Activated CD4-positive, alpha-beta T cell treated with anti-CD3 and anti-CD28 coated beads, Interleukin-2, amount 10 ng/mL, durations not matched to agents 7 days and 5 days (primary cell): ENCODE measurements at regions not wholly inside any gene's neighbourhood (a gene's known extent, or its start where the extent isn't known, plus 50 kb on each side); places are given as distances from the start of the nearest gene placed in this dataset.

Experiments
- CTCF ChIA-PET: fragments of 350-600 bp; sonication (Branson Sonifier 250); formaldehyde crosslinking; loops from one replicate; lab custom pipeline; 2021; ENCODE audit warnings: antibody characterized with exemption; lab: Charles Lee
- POLR2A ChIA-PET: fragments of 350-600 bp; sonication (Branson Sonifier 250); formaldehyde crosslinking; loops from one replicate; lab custom pipeline; 2021; ENCODE audit warnings: antibody characterized with exemption; lab: Charles Lee
- DNase-seq: peaks from one replicate; pipeline ENCODE4 v3.0.0-alpha.2; 2020
- H3K27ac Mint-ChIP-seq: one replicate; pipeline ENCODE4 v1.8.0; 2021; ENCODE audit warnings: mild to moderate bottlenecking, moderate library complexity, mixed read lengths
- H3K27me3 Mint-ChIP-seq: one replicate; pipeline ENCODE4 v1.8.0; 2021; ENCODE audit warnings: mixed read lengths
- H3K36me3 Mint-ChIP-seq: one replicate; pipeline ENCODE4 v1.8.0; 2021; ENCODE audit warnings: low read depth, mixed read lengths
- H3K4me1 Mint-ChIP-seq: one replicate; pipeline ENCODE4 v1.8.0; 2021; ENCODE audit warnings: mixed read lengths
- H3K4me3 Mint-ChIP-seq: one replicate; pipeline ENCODE4 v1.8.0; 2021; ENCODE audit warnings: mild to moderate bottlenecking, moderate library complexity, mixed read lengths
- H3K9me3 Mint-ChIP-seq: one replicate; pipeline ENCODE4 v1.8.0; 2021; ENCODE audit warnings: mixed read lengths

DNA sequence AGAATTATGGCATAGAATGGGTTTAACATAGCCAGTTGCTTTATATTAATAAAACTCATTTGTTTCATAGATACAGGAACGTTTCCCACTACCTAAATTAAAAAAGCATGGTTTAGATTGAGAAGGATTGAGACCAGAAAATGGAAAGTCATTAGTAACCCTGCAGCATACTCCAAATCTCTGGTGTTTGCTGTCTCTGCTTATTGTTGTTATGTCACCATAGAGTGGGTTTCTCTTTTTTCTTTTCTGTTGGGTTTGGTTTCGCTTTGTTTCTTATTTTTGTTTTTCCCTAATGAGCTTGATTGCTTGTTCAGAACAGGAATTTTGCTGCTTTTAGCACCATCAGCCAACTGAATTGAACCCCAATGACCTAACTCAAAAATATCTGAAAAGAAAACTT, 1034.8 kb downstream of the MAT2B start:
- no peaks in the 10 kb centered on the region for H3K36me3 Mint-ChIP-seq
- POLR2A ChIA-PET, result no interaction called here
- no peak overlapping the region for H3K27ac Mint-ChIP-seq
- DNase-seq, result no peak
- CTCF ChIA-PET, result no interaction called here
- H3K27me3 Mint-ChIP-seq, result no peaks in the 10 kb centered on the region
- no peak overlapping the region for H3K4me3 Mint-ChIP-seq
- no peaks in the 10 kb centered on the region for H3K9me3 Mint-ChIP-seq
- H3K4me1 Mint-ChIP-seq, result no peaks in the 10 kb centered on the region

DNA sequence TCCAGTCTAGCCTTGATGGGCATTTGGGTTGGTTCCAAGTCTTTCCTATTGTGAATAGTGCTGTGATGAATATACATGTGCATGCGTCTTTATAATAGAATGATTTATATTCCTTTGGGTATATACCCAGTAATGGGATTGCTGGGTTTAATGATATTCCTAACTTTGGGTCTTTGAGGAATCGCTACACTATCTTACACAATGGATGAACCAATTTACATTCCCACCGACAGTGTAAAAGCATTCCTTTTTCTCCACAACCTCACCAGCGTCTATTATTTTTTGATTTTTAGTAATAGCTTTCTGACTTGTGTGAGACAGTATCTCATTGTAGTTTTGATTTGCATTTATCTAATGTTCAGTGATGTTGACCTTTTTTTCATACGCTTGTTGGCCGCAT, 1040.1 kb downstream of the MAT2B start:
- H3K36me3 Mint-ChIP-seq, result no peaks in the 10 kb centered on the region
- no peaks in the 10 kb centered on the region for H3K9me3 Mint-ChIP-seq
- no peak overlapping the region for H3K4me3 Mint-ChIP-seq
- H3K27me3 Mint-ChIP-seq, result no peaks in the 10 kb centered on the region
- ChIA-PET POLR2A (no interaction called here), CTCF (no interaction called here)
- no peak overlapping the region for H3K27ac Mint-ChIP-seq
- no peaks in the 10 kb centered on the region for H3K4me1 Mint-ChIP-seq
- no peak for DNase-seq

DNA sequence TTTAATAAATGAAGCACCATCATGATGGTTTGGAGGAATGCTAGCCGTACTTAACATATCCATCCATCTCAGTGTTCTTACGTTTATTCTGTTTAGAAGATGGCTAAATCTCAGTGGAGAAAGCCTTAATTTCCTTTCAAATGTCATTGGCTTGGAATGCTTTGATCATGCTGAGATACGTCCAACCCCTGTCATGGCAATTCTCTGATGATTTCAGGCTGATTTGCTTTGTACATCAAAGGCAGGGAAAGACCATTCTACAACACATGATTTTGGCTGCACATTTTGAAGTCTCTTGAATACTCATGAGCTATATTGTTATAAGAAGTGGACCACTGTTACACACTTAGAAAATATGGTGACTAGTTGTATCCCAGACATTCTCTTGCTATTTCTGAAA, 1048.4 kb downstream of the MAT2B start:
- POLR2A ChIA-PET, result no interaction called here
- H3K27ac Mint-ChIP-seq, result no peak overlapping the region
- CTCF ChIA-PET, result no interaction called here
- H3K4me1 Mint-ChIP-seq, result no peaks in the 10 kb centered on the region
- peaks cover 4% of the 10 kb centered on the region for H3K9me3 Mint-ChIP-seq
- no peak overlapping the region for H3K4me3 Mint-ChIP-seq
- H3K36me3 Mint-ChIP-seq, result no peaks in the 10 kb centered on the region
- DNase-seq, result no peak
- no peaks in the 10 kb centered on the region for H3K27me3 Mint-ChIP-seq

DNA sequence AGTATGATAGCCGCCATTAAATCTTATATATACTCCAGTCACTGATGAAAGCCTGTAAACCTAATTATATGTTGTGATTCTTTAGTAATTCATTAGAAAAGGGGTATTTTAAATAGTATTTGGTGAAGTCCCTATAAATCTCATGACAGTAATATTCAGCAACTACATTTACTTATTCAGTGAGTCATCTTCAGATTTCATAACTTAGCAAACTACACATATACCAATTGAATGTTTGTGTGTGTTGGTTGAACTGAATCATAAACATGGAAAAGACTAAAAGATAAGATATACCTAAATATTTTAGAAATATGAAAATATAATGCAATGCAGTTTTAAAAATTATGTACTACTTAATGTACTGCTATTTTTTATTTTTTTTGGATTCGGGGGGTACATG, 1050.4 kb downstream of the MAT2B start:
- DNase-seq, result no peak
- H3K4me3 Mint-ChIP-seq, result no peak overlapping the region
- no peaks in the 10 kb centered on the region for H3K4me1 Mint-ChIP-seq
- POLR2A ChIA-PET, result no interaction called here
- H3K27me3 Mint-ChIP-seq, result no peaks in the 10 kb centered on the region
- H3K36me3 Mint-ChIP-seq, result no peaks in the 10 kb centered on the region
- CTCF ChIA-PET, result no interaction called here
- peaks cover 4% of the 10 kb centered on the region for H3K9me3 Mint-ChIP-seq
- no peak overlapping the region for H3K27ac Mint-ChIP-seq

DNA sequence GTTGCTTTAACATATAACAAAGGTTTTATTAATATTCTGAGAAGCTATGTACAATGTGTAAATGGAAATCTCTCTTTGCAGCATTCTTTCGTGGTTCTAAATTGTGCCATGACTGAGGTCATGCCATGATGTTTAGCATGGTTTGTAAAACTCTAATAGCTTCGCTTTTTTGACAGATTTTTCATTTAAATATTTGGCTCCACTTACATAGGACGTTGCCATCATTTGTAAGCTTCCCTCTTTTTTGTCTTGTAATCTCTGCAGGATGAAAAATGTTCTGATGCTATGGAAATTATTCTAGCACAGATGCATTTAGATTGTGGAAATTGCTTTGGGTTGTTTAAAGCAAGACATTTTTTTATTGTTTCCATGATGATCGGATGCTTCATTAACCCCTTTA, 1054.8 kb downstream of the MAT2B start:
- Mint-ChIP-seq H3K27me3 (no peaks in the 10 kb centered on the region), H3K4me3 (no peak overlapping the region), H3K4me1 (no peaks in the 10 kb centered on the region), H3K36me3 (no peaks in the 10 kb centered on the region), H3K27ac (no peak overlapping the region), H3K9me3 (peaks cover 4% of the 10 kb centered on the region)
- POLR2A ChIA-PET, result no interaction called here
- DNase-seq, result no peak
- CTCF ChIA-PET, result no interaction called here

DNA sequence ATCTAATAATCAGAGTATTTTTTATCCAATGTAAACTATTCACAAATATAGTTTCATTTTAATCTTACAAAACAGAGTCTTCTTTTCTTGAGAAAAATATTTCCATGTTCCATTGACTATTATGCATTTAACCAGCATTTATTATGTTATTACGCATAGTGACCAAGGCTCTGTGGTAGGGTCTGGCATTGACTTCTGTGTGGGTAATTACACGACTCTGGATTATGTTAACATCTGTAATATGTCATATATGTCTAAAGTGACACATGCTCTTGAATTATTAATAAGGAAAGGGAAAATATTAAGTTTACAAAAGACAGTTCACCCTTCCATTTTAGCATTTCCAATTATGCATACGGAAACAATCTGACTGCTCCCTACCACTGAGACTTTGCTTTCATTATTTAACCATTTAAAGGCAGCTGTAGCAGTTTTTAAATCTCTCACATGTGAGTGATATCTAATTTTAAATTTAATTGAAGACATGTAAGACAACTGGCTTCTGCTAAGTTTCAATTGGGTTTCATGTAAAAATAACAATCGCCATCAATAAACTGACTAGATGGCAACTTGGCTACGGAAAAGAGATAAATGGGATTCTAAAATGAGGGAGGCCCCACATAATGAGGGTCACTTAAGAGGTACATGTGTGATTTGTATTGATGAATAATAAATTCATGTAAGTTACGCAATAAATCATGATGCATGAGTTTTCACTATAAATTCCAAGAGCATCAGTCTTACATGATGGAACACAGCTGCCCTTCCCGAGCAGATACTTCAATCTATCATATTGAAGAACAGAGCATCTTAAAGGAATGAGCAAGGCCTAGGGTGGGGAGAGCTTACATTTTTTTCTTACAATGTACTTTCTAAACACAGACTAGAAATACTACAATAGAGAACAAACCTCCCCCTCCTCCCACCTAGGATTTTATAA, 1056.8 kb downstream of the MAT2B start:
- peaks cover under 1% of the 10 kb centered on the region for H3K9me3 Mint-ChIP-seq
- no peak for DNase-seq
- H3K27me3 Mint-ChIP-seq, result no peaks in the 10 kb centered on the region
- no peaks in the 10 kb centered on the region for H3K36me3 Mint-ChIP-seq
- ChIA-PET CTCF (no interaction called here), POLR2A (no interaction called here)
- H3K27ac Mint-ChIP-seq, result no peak overlapping the region
- H3K4me1 Mint-ChIP-seq, result no peaks in the 10 kb centered on the region
- no peak overlapping the region for H3K4me3 Mint-ChIP-seq

DNA sequence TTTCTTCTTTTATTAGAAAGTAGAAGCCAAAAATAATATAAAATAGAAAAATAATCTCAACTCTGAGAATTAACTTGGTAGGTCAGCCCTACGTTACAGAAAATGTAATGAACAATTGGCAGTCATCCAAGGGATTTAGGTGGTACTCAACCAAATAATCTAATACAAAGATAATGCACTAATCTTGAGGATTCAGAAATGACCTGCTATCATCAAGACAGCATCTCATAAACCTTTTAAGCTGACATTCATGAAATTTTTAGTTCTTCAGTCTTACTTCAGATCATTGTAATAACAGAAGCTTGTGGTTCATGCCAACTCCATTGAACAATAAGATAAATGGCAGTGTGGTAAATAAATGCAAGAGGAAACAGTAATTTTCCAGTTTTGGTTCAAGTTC, 1058.0 kb downstream of the MAT2B start:
- DNase-seq, result no peak
- CTCF ChIA-PET, result no interaction called here
- Mint-ChIP-seq H3K36me3 (no peaks in the 10 kb centered on the region), H3K27me3 (no peaks in the 10 kb centered on the region), H3K9me3 (no peaks in the 10 kb centered on the region), H3K4me1 (no peaks in the 10 kb centered on the region), H3K4me3 (no peak overlapping the region), H3K27ac (no peak overlapping the region)
- POLR2A ChIA-PET, result no interaction called here

DNA sequence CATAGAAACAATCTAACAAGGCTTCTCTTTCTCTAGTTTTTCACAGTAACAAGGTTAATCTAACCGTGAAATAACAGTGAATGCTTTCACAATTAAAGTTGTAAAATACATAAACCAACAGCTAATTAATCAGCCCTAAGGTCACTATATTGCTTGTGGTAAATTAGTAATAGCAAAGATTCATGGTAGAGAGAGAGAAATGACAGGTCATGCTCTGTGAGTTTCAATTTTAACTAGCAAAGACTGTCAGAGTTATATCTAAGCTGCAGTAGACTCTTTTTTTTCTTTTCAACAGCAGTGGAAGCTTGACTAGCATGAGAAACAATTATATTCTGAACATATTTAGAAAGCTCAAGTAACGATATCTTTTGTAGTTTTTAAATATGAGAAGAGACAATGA, 1068.0 kb downstream of the MAT2B start:
- no peaks in the 10 kb centered on the region for H3K4me1 Mint-ChIP-seq
- ChIA-PET POLR2A (no interaction called here), CTCF (no interaction called here)
- no peaks in the 10 kb centered on the region for H3K36me3 Mint-ChIP-seq
- DNase-seq, result no peak
- peaks cover 2% of the 10 kb centered on the region for H3K9me3 Mint-ChIP-seq
- no peaks in the 10 kb centered on the region for H3K27me3 Mint-ChIP-seq
- H3K4me3 Mint-ChIP-seq, result no peak overlapping the region
- H3K27ac Mint-ChIP-seq, result no peak overlapping the region

DNA sequence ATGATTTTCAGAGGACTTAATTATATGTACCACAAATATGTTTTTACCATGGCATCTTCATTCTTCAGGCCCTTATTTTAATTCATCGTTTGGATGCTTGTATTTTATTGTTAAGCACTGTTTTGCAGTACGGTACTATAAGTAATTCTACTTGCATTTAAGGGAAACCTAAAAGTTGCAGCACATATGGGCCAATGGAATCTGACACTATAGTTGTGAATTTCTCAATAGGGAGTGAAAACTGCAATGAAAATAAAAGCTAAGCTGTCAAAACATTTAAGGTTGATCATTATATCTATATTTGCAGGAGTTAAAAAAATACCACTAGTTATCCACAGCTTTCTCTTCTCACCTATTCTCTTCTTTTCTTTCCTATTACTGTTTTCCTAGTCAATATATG, 1071.8 kb downstream of the MAT2B start:
- CTCF ChIA-PET, result no interaction called here
- H3K27ac Mint-ChIP-seq, result no peak overlapping the region
- H3K4me1 Mint-ChIP-seq, result no peaks in the 10 kb centered on the region
- POLR2A ChIA-PET, result no interaction called here
- no peak for DNase-seq
- no peaks in the 10 kb centered on the region for H3K9me3 Mint-ChIP-seq
- no peak overlapping the region for H3K4me3 Mint-ChIP-seq
- H3K27me3 Mint-ChIP-seq, result no peaks in the 10 kb centered on the region
- H3K36me3 Mint-ChIP-seq, result no peaks in the 10 kb centered on the region

DNA sequence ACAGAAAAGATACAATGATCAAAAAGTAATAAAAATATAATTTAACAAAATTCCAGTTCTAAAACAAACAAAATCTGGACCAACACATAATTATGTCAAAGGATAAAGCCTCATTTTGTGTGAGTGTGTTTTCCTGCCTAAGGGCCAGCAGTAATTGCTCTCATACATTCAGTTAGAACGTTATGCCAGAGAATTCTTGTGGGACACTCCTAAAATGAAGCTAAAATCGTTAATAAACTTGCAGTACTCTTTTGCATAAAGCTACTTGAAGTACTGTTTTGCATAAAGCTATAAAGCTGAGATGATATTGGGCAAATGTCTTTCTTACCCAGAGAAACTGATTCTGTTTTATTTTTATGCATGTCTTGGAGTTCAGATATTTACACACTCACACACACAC, 1072.3 kb downstream of the MAT2B start:
- H3K9me3 Mint-ChIP-seq, result no peaks in the 10 kb centered on the region
- POLR2A ChIA-PET, result no interaction called here
- H3K27me3 Mint-ChIP-seq, result no peaks in the 10 kb centered on the region
- H3K27ac Mint-ChIP-seq, result no peak overlapping the region
- CTCF ChIA-PET, result no interaction called here
- H3K36me3 Mint-ChIP-seq, result no peaks in the 10 kb centered on the region
- no peak for DNase-seq
- no peak overlapping the region for H3K4me3 Mint-ChIP-seq
- H3K4me1 Mint-ChIP-seq, result no peaks in the 10 kb centered on the region

DNA sequence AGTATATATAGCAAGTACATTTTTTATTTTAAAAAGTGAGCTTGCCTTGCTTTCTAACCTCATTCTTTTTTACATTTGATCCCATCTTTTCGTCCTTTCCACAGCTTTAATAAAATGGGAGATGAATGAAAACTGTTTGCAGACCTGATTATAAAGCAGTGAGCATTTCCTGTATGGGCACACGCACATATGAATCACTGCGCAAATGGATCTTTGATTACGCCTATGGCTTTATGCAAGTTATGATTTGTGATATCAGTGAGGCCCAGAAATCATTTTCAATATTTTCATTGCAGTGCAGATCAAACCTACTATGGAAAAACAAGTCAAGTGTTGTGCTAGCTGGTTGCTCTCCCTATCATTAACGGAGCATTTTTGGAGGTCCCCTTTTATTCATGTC, 1073.0 kb downstream of the MAT2B start:
- H3K27ac Mint-ChIP-seq, result no peak overlapping the region
- CTCF ChIA-PET, result no interaction called here
- no peak for DNase-seq
- no peaks in the 10 kb centered on the region for H3K36me3 Mint-ChIP-seq
- no peaks in the 10 kb centered on the region for H3K9me3 Mint-ChIP-seq
- H3K4me1 Mint-ChIP-seq, result no peaks in the 10 kb centered on the region
- no peaks in the 10 kb centered on the region for H3K27me3 Mint-ChIP-seq
- H3K4me3 Mint-ChIP-seq, result no peak overlapping the region
- POLR2A ChIA-PET, result no interaction called here

DNA sequence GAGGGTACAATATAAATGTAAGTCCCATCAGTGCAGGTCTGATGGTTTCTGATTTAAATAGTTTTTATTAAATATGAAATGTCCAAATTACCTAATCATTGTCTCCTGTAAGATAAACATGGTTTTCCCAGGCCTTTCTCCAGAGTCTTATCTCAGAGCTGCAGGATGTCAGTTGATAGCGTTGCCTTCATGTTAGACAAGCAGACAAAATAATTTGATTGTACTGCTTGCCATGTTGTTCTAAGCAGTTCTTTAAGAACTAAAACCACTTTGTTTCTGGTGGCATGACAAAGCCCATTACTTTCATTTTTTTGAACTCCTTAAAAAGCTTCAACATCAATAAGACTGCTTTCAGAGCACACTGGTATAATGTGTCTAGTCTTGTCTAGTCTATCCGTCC, 1073.5 kb downstream of the MAT2B start:
- Mint-ChIP-seq H3K27me3 (no peaks in the 10 kb centered on the region), H3K4me1 (no peaks in the 10 kb centered on the region), H3K9me3 (no peaks in the 10 kb centered on the region), H3K27ac (no peak overlapping the region), H3K4me3 (no peak overlapping the region), H3K36me3 (no peaks in the 10 kb centered on the region)
- CTCF ChIA-PET, result interaction anchor here (0.6 kb wide), 1 partner anchor 17 kb away, joined by 7 read pairs; no protein-coding TSS in a partner anchor
- DNase-seq, result no peak
- POLR2A ChIA-PET, result no interaction called here

DNA sequence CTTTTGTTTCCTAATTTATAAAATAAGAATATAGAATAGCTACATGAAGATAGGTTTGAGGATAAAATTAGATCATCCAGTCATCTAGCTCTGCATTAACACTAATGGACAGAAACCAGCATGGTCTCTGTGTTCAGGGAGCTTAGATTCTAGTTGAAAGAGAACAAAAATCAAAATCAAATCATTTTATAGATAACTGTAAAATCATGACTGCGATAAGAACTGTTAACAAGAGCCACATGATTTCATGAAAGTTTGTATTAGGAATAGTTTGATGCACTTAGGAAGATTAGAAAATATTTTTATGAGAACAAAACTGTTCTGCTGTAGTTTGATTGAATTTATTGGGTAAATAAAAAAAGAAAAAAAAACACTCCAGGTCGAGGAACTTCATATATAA, 1074.7 kb downstream of the MAT2B start:
- no peaks in the 10 kb centered on the region for H3K9me3 Mint-ChIP-seq
- no peaks in the 10 kb centered on the region for H3K27me3 Mint-ChIP-seq
- H3K4me3 Mint-ChIP-seq, result no peak overlapping the region
- no peaks in the 10 kb centered on the region for H3K36me3 Mint-ChIP-seq
- DNase-seq, result no peak
- H3K27ac Mint-ChIP-seq, result no peak overlapping the region
- no peaks in the 10 kb centered on the region for H3K4me1 Mint-ChIP-seq
- CTCF ChIA-PET, result no interaction called here
- POLR2A ChIA-PET, result no interaction called here

DNA sequence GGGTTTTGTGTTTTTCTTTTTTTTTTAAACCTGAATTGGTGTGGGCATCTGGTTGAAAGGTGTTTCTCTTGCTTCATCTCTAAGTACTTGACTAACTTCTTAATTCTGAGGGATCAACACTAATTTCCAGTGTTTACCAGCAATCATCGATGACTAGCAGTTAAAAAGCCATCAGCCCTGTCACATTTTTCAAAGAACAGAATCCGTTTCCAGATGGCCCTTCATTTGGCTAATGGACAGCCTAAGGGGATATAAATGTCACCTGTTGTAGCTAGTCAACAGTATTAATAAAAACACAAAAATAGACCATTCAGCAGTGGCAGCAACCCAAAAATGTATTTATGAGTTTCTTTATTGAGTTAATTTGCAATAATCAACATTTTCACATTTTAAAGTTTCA, 1076.5 kb downstream of the MAT2B start:
- no peaks in the 10 kb centered on the region for H3K4me1 Mint-ChIP-seq
- CTCF ChIA-PET, result no interaction called here
- H3K27ac Mint-ChIP-seq, result no peak overlapping the region
- DNase-seq, result no peak
- no peak overlapping the region for H3K4me3 Mint-ChIP-seq
- H3K36me3 Mint-ChIP-seq, result no peaks in the 10 kb centered on the region
- H3K27me3 Mint-ChIP-seq, result no peaks in the 10 kb centered on the region
- H3K9me3 Mint-ChIP-seq, result peaks cover under 1% of the 10 kb centered on the region
- POLR2A ChIA-PET, result no interaction called here
